ENCODE measurements at regions not wholly inside any gene's neighbourhood (a gene's known extent, or its start where the extent isn't known, plus 50 kb on each side); places are given as distances from the start of the nearest gene placed in this dataset.

- 74 to 78% methylated on average over 3 of the region's 3 CpGs for WGBS, 2 experiments
- Histone ChIP-seq H3K4me1 (ENCODE audit: control insufficient read depth, insufficient read depth, low read length) (no peaks in the 10 kb centered on the region), H3K27me3 (ENCODE audit: control insufficient read depth, insufficient read depth, low read length, poor library complexity, severe bottlenecking) (no peaks in the 10 kb centered on the region), H3K4me3 (ENCODE audit: insufficient read depth, low read depth, low read length) (no peak overlapping the region), H3K36me3 (ENCODE audit: control insufficient read depth, insufficient read depth, low read length) (no peaks in the 10 kb centered on the region), H3K27ac (ENCODE audit: insufficient read depth, low read depth, low read length, poor library complexity, severe bottlenecking) (no peak overlapping the region), H3K9me3 (ENCODE audit: control insufficient read depth, low read length) (no peaks in the 10 kb centered on the region)
These were observed 397.0 kb downstream of the DIRAS2 start for GRCh38 chr9:90245661-90246060.

GRCh38 chr9:90249094-90249493, 393.5 kb downstream of the DIRAS2 start:
- no peaks in the 10 kb centered on the region for H3K4me1 ChIP-seq (ENCODE audit: control insufficient read depth, insufficient read depth, low read length)
- H3K36me3 ChIP-seq (ENCODE audit: control insufficient read depth, insufficient read depth, low read length): no peaks in the 10 kb centered on the region
- H3K4me3 ChIP-seq (ENCODE audit: insufficient read depth, low read depth, low read length): no peak overlapping the region
- H3K9me3 ChIP-seq (ENCODE audit: control insufficient read depth, low read length): no peaks in the 10 kb centered on the region
- H3K27me3 ChIP-seq (ENCODE audit: control insufficient read depth, insufficient read depth, low read length, poor library complexity, severe bottlenecking): no peaks in the 10 kb centered on the region
- no peak overlapping the region for H3K27ac ChIP-seq (ENCODE audit: insufficient read depth, low read depth, low read length, poor library complexity, severe bottlenecking)

GRCh38 chr9:90251316-90251715, 391.3 kb downstream of the DIRAS2 start:
- H3K27ac ChIP-seq (ENCODE audit: insufficient read depth, low read depth, low read length, poor library complexity, severe bottlenecking): no peak overlapping the region

GRCh38 chr9:90256345-90256744, 386.3 kb downstream of the DIRAS2 start:
- 70 to 72% methylated on average over 2 of the region's 2 CpGs for WGBS, 2 experiments

More at GRCh38 chr9:90251316-90251715, 391.3 kb downstream of the DIRAS2 start:
- H3K27me3 ChIP-seq (ENCODE audit: control insufficient read depth, insufficient read depth, low read length, poor library complexity, severe bottlenecking): no peaks in the 10 kb centered on the region
- no peak overlapping the region for H3K4me3 ChIP-seq (ENCODE audit: insufficient read depth, low read depth, low read length)
- H3K9me3 ChIP-seq (ENCODE audit: control insufficient read depth, low read length): no peaks in the 10 kb centered on the region
- no peaks in the 10 kb centered on the region for H3K4me1 ChIP-seq (ENCODE audit: control insufficient read depth, insufficient read depth, low read length)
- no peaks in the 10 kb centered on the region for H3K36me3 ChIP-seq (ENCODE audit: control insufficient read depth, insufficient read depth, low read length)

DNA sequence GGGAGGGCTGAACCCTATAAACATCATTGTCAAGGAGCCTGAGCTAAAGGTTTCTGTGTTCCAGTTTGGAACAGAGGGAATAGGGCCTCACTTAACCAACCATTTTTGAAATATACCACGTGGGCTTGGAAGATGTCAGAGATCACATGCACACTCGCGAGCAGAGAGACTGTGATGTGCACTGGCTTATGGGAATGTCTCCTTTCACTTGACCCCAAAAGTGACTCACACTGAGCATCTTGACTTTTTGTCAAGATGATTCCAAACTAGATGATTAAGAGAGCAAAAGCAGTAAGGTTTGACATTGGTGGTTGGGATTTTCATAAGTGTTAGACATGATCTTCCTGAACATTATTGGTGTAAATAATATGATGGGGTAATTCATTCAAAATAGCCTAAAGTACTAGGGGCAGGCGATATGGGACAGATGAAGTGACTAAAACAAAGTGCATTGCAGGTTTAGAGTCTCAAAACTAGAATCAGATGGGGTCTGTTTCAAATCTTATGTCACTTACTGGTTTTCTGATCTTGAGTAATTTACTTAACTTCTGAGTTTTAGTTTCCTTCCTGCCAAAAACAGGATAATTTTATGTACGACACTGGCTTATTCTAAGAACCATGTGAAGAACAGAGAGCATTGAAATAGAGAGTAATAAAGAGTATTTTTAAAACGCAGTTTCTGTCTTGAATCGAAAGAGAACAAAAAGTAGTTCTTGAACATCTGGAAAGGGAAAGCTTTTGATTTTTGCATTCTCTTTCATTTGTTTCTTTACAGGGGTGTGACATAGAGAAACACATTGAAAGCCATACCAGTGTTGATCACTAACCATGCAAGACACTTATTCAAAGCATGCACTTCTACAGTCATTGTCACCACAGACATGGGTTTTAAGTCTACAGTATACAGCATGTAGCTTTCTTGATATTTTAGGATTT, 383.0 kb downstream of the DIRAS2 start:
- Histone ChIP-seq H3K36me3 (ENCODE audit: control insufficient read depth, insufficient read depth, low read length) (no peaks in the 10 kb centered on the region), H3K4me1 (ENCODE audit: control insufficient read depth, insufficient read depth, low read length) (no peaks in the 10 kb centered on the region), H3K4me3 (ENCODE audit: insufficient read depth, low read depth, low read length) (no peak overlapping the region), H3K27ac (ENCODE audit: insufficient read depth, low read depth, low read length, poor library complexity, severe bottlenecking) (no peak overlapping the region), H3K27me3 (ENCODE audit: control insufficient read depth, insufficient read depth, low read length, poor library complexity, severe bottlenecking) (no peaks in the 10 kb centered on the region), H3K9me3 (ENCODE audit: control insufficient read depth, low read length) (no peaks in the 10 kb centered on the region)
- 93 to 94% methylated on average over 7 of the region's 7 CpGs for WGBS, 2 experiments

More at GRCh38 chr9:90256345-90256744, 386.3 kb downstream of the DIRAS2 start:
- H3K36me3 ChIP-seq (ENCODE audit: control insufficient read depth, insufficient read depth, low read length): no peaks in the 10 kb centered on the region
- no peaks in the 10 kb centered on the region for H3K4me1 ChIP-seq (ENCODE audit: control insufficient read depth, insufficient read depth, low read length)
- H3K4me3 ChIP-seq (ENCODE audit: insufficient read depth, low read depth, low read length): no peak overlapping the region
- H3K9me3 ChIP-seq (ENCODE audit: control insufficient read depth, low read length): no peaks in the 10 kb centered on the region
- H3K27ac ChIP-seq (ENCODE audit: insufficient read depth, low read depth, low read length, poor library complexity, severe bottlenecking): no peak overlapping the region
- no peaks in the 10 kb centered on the region for H3K27me3 ChIP-seq (ENCODE audit: control insufficient read depth, insufficient read depth, low read length, poor library complexity, severe bottlenecking)

DNA sequence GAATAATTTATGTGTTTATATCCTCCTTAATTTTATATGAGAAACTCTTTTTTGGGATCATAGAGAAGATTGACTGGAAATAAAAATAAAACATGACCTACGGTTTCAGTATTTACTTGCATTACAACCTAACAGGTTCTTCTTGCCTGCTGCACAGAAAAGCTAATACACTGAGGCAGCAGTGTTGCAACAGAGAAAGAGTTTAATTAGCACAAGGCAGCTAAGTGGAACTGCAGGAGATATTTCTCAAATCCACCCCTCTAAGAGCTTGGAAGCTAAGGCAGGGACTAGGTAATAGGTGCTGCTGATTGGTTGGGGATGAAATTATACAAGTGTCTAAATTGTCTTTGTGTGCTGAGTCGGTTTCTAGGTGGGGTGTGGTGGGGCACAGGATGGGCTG, 380.9 kb downstream of the DIRAS2 start:
- 87 to 91% methylated on average over 2 of the region's 2 CpGs for WGBS, 2 experiments
- H3K27ac ChIP-seq (ENCODE audit: insufficient read depth, low read depth, low read length, poor library complexity, severe bottlenecking): no peak overlapping the region

DNA sequence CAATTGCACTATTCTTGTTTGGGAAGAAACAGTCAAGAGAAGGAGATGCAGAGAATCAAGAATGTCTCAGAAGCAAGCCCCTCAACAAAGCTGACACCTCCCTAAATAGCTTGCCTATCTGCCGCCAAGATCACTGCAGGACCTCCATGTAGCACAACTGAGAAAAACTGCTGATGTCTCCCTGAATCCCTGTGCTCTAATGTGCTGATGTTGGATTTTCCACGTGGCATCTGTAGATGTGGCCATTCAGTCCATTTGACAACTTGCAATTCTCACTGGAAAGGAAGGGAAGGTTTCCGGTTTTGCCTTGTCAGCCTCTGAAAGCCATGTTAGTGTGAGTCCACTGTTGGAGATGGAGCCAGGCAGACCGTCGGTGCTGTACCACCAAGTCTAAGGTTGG, 374.0 kb downstream of the DIRAS2 start:
- H3K27ac ChIP-seq (ENCODE audit: insufficient read depth, low read depth, low read length, poor library complexity, severe bottlenecking): no peak overlapping the region
- H3K9me3 ChIP-seq (ENCODE audit: control insufficient read depth, low read length): no peaks in the 10 kb centered on the region
- WGBS, 2 experiments: 92 to 93% methylated on average over 5 of the region's 5 CpGs
- H3K4me3 ChIP-seq (ENCODE audit: insufficient read depth, low read depth, low read length): no peak overlapping the region
- no peaks in the 10 kb centered on the region for H3K4me1 ChIP-seq (ENCODE audit: control insufficient read depth, insufficient read depth, low read length)
- H3K27me3 ChIP-seq (ENCODE audit: control insufficient read depth, insufficient read depth, low read length, poor library complexity, severe bottlenecking): no peaks in the 10 kb centered on the region
- no peaks in the 10 kb centered on the region for H3K36me3 ChIP-seq (ENCODE audit: control insufficient read depth, insufficient read depth, low read length)

More for the DNA sequence above, 380.9 kb downstream of the DIRAS2 start:
- Histone ChIP-seq H3K4me1 (ENCODE audit: control insufficient read depth, insufficient read depth, low read length) (no peaks in the 10 kb centered on the region), H3K27me3 (ENCODE audit: control insufficient read depth, insufficient read depth, low read length, poor library complexity, severe bottlenecking) (no peaks in the 10 kb centered on the region), H3K4me3 (ENCODE audit: insufficient read depth, low read depth, low read length) (no peak overlapping the region), H3K9me3 (ENCODE audit: control insufficient read depth, low read length) (no peaks in the 10 kb centered on the region), H3K36me3 (ENCODE audit: control insufficient read depth, insufficient read depth, low read length) (no peaks in the 10 kb centered on the region)

- Histone ChIP-seq H3K27me3 (ENCODE audit: control insufficient read depth, insufficient read depth, low read length, poor library complexity, severe bottlenecking) (no peaks in the 10 kb centered on the region), H3K4me1 (ENCODE audit: control insufficient read depth, insufficient read depth, low read length) (no peaks in the 10 kb centered on the region), H3K36me3 (ENCODE audit: control insufficient read depth, insufficient read depth, low read length) (no peaks in the 10 kb centered on the region), H3K4me3 (ENCODE audit: insufficient read depth, low read depth, low read length) (no peak overlapping the region), H3K9me3 (ENCODE audit: control insufficient read depth, low read length) (no peaks in the 10 kb centered on the region), H3K27ac (ENCODE audit: insufficient read depth, low read depth, low read length, poor library complexity, severe bottlenecking) (no peak overlapping the region)
- 86 to 88% methylated on average over 5 of the region's 5 CpGs for WGBS, 2 experiments
These were observed 370.9 kb downstream of the DIRAS2 start for GRCh38 chr9:90271707-90272106.

DNA sequence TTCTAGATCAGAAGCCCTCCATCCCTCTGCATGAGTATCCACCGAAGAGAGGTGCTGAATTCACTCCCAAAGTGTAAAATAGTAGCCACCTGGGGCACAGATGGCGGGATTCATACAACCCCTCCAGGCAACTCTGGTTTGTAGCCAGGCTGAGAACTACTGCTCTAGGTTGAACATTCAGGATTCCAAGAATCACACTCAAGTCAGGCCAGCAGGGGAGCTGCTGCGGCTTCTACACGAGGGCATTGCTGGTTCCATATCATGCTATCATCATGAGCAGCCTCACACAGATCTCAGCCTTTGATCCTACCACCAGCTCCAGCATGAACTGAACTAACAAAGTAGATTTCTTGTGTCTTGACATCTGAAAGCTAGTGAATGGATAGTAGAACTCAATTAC, 367.9 kb downstream of the DIRAS2 start:
- Histone ChIP-seq H3K27ac (ENCODE audit: insufficient read depth, low read depth, low read length, poor library complexity, severe bottlenecking) (no peak overlapping the region), H3K9me3 (ENCODE audit: control insufficient read depth, low read length) (no peaks in the 10 kb centered on the region), H3K27me3 (ENCODE audit: control insufficient read depth, insufficient read depth, low read length, poor library complexity, severe bottlenecking) (no peaks in the 10 kb centered on the region), H3K4me1 (ENCODE audit: control insufficient read depth, insufficient read depth, low read length) (no peaks in the 10 kb centered on the region), H3K36me3 (ENCODE audit: control insufficient read depth, insufficient read depth, low read length) (no peaks in the 10 kb centered on the region), H3K4me3 (ENCODE audit: insufficient read depth, low read depth, low read length) (no peak overlapping the region)
- WGBS, 2 experiments: 62 to 63% methylated on average over 4 of the region's 4 CpGs

DNA sequence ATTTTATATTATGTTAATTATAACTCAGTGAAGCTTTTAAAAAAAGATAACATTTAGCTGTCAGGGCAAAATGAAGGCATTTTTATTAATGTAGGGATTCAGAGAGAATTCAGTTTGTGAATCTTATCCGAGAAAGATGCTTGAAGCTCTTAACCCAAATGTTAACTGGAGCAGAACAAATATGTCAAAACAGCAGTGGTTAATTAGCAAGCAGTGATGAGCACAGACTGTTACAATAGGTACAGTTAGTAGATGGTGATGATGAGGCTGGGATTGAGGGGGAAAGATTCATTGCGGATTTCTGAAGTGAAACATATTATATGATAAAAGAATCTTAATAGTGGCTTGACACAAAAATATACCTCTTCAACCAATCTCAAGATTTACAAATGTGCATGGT, 356.7 kb downstream of the DIRAS2 start:
- Histone ChIP-seq H3K27ac (ENCODE audit: insufficient read depth, low read depth, low read length, poor library complexity, severe bottlenecking) (no peak overlapping the region), H3K4me1 (ENCODE audit: control insufficient read depth, insufficient read depth, low read length) (peaks cover 4% of the 10 kb centered on the region), H3K27me3 (ENCODE audit: control insufficient read depth, insufficient read depth, low read length, poor library complexity, severe bottlenecking) (no peaks in the 10 kb centered on the region), H3K36me3 (ENCODE audit: control insufficient read depth, insufficient read depth, low read length) (no peaks in the 10 kb centered on the region), H3K4me3 (ENCODE audit: insufficient read depth, low read depth, low read length) (no peak overlapping the region), H3K9me3 (ENCODE audit: control insufficient read depth, low read length) (no peaks in the 10 kb centered on the region)
- 89 to 97% methylated on average over 1 of the region's 2 CpGs for WGBS, 2 experiments
